GM19468 (cell line): ENCODE measurements at regions not wholly inside any gene's neighbourhood (a gene's known extent, or its start where the extent isn't known, plus 50 kb on each side); places are given as distances from the start of the nearest gene placed in this dataset.

ENCODE experiments used
- ATAC-seq: cut with Tn5 transposase; IDR thresholded peaks from one replicate; pipeline ENCODE4 v1.9.1; 2021; ENCODE audit warnings: mild to moderate bottlenecking, moderate library complexity, moderate number of reproducible peaks; ENCODE audit not compliant: unreplicated experiment; ENCODE audit errors: extremely low read depth

GRCh38 chr2:139123795-139124194 lies 343.6 kb upstream of the NXPH2 start:
- ATAC-seq = no peak

GRCh38 chr2:139122711-139123158 lies 342.5 kb upstream of the NXPH2 start:
- ATAC-seq = no peak

- no peak for ATAC-seq
Observed at GRCh38 chr2:139099721-139100120, 319.5 kb upstream of the NXPH2 start.

- ATAC-seq = no peak
Observed at GRCh38 chr2:139098961-139099360, 318.8 kb upstream of the NXPH2 start.

GRCh38 chr2:139083121-139083520 lies 302.9 kb upstream of the NXPH2 start:
- ATAC-seq = no peak

GRCh38 chr2:139080244-139080643 lies 300.1 kb upstream of the NXPH2 start:
- ATAC-seq = no peak

GRCh38 chr2:139079311-139079710 lies 299.1 kb upstream of the NXPH2 start:
- no peak for ATAC-seq

GRCh38 chr2:139078376-139078775 lies 298.2 kb upstream of the NXPH2 start:
- ATAC-seq = no peak

- no peak for ATAC-seq
Observed at GRCh38 chr2:139077099-139077737, 297.0 kb upstream of the NXPH2 start.

- ATAC-seq = no peak
Observed at GRCh38 chr2:139067874-139068273, 287.7 kb upstream of the NXPH2 start.

GRCh38 chr2:139067072-139067471 lies 286.9 kb upstream of the NXPH2 start:
- no peak for ATAC-seq

GRCh38 chr2:139064159-139064558 lies 284.0 kb upstream of the NXPH2 start:
- no peak for ATAC-seq

- ATAC-seq = no peak
Observed at GRCh38 chr2:139059617-139060016, 279.4 kb upstream of the NXPH2 start.

- no peak for ATAC-seq
Observed at GRCh38 chr2:139055202-139055601, 275.0 kb upstream of the NXPH2 start.

GRCh38 chr2:139048017-139048416 lies 267.8 kb upstream of the NXPH2 start:
- ATAC-seq = no peak

GRCh38 chr2:139045524-139045923 lies 265.3 kb upstream of the NXPH2 start:
- ATAC-seq = no peak

GRCh38 chr2:139034064-139034463 lies 253.9 kb upstream of the NXPH2 start:
- ATAC-seq = no peak

GRCh38 chr2:139033300-139033699 lies 253.1 kb upstream of the NXPH2 start:
- no peak for ATAC-seq

- no peak for ATAC-seq
Observed at GRCh38 chr2:139031722-139032121, 251.5 kb upstream of the NXPH2 start.

- no peak for ATAC-seq
Observed at GRCh38 chr2:139020287-139020686, 240.1 kb upstream of the NXPH2 start.

GRCh38 chr2:139018252-139018651 lies 238.1 kb upstream of the NXPH2 start:
- no peak for ATAC-seq

- no peak for ATAC-seq
Observed at GRCh38 chr2:139007130-139007529, 226.9 kb upstream of the NXPH2 start.
